ENCODE measurements at regions not wholly inside any gene's neighbourhood (a gene's known extent, or its start where the extent isn't known, plus 50 kb on each side); places are given as distances from the start of the nearest gene placed in this dataset.

GRCh38 chr6:168371185-168371584 is 51.6 kb upstream of the DACT2 start:
- TF ChIP-seq, protein P1, sequence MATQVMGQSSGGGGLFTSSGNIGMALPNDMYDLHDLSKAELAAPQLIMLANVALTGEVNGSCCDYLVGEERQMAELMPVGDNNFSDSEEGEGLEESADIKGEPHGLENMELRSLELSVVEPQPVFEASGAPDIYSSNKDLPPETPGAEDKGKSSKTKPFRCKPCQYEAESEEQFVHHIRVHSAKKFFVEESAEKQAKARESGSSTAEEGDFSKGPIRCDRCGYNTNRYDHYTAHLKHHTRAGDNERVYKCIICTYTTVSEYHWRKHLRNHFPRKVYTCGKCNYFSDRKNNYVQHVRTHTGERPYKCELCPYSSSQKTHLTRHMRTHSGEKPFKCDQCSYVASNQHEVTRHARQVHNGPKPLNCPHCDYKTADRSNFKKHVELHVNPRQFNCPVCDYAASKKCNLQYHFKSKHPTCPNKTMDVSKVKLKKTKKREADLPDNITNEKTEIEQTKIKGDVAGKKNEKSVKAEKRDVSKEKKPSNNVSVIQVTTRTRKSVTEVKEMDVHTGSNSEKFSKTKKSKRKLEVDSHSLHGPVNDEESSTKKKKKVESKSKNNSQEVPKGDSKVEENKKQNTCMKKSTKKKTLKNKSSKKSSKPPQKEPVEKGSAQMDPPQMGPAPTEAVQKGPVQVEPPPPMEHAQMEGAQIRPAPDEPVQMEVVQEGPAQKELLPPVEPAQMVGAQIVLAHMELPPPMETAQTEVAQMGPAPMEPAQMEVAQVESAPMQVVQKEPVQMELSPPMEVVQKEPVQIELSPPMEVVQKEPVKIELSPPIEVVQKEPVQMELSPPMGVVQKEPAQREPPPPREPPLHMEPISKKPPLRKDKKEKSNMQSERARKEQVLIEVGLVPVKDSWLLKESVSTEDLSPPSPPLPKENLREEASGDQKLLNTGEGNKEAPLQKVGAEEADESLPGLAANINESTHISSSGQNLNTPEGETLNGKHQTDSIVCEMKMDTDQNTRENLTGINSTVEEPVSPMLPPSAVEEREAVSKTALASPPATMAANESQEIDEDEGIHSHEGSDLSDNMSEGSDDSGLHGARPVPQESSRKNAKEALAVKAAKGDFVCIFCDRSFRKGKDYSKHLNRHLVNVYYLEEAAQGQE (IDR thresholded peaks at IDR 0.05; ENCODE audit: low read depth, low read length), result no peak
- TF ChIP-seq ELF1 (IDR thresholded peaks at IDR 0.05) (no peak), YY1 (IDR thresholded peaks at IDR 0.05; ENCODE audit: low read depth) (no peak), RAD21 (IDR thresholded peaks at IDR 0.05; ENCODE audit: low read length) (no peak), FOXJ3 (CRISPR knock-in tag; IDR thresholded peaks at IDR 0.05) (no peak), POLR2AphosphoS5 (IDR thresholded peaks at IDR 0.05; ENCODE audit: low read depth, low read length) (no peak), SIN3A (IDR thresholded peaks at IDR 0.05; ENCODE audit: borderline replicate concordance, low read depth, low read length) (no peak), GABPA (IDR thresholded peaks at IDR 0.05; ENCODE audit: low read depth) (no peak), EZH2phosphoT487 (IDR thresholded peaks at IDR 0.05; ENCODE audit: borderline replicate concordance, low read depth) (no peak)
- TF ChIP-seq, protein P2, sequence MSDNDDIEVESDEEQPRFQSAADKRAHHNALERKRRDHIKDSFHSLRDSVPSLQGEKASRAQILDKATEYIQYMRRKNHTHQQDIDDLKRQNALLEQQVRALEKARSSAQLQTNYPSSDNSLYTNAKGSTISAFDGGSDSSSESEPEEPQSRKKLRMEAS (IDR thresholded peaks at IDR 0.05; ENCODE audit: low read depth), result no peak
- TF ChIP-seq, protein P3, sequence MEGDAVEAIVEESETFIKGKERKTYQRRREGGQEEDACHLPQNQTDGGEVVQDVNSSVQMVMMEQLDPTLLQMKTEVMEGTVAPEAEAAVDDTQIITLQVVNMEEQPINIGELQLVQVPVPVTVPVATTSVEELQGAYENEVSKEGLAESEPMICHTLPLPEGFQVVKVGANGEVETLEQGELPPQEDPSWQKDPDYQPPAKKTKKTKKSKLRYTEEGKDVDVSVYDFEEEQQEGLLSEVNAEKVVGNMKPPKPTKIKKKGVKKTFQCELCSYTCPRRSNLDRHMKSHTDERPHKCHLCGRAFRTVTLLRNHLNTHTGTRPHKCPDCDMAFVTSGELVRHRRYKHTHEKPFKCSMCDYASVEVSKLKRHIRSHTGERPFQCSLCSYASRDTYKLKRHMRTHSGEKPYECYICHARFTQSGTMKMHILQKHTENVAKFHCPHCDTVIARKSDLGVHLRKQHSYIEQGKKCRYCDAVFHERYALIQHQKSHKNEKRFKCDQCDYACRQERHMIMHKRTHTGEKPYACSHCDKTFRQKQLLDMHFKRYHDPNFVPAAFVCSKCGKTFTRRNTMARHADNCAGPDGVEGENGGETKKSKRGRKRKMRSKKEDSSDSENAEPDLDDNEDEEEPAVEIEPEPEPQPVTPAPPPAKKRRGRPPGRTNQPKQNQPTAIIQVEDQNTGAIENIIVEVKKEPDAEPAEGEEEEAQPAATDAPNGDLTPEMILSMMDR (IDR thresholded peaks at IDR 0.05), result no peak
- TF ChIP-seq, protein P4, sequence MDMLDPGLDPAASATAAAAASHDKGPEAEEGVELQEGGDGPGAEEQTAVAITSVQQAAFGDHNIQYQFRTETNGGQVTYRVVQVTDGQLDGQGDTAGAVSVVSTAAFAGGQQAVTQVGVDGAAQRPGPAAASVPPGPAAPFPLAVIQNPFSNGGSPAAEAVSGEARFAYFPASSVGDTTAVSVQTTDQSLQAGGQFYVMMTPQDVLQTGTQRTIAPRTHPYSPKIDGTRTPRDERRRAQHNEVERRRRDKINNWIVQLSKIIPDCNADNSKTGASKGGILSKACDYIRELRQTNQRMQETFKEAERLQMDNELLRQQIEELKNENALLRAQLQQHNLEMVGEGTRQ (IDR thresholded peaks at IDR 0.05; ENCODE audit: borderline replicate concordance, low read depth, low read length), result no peak
